Transverse colon (tissue), 4 donors: ENCODE measurements at regions not wholly inside any gene's neighbourhood (a gene's known extent, or its start where the extent isn't known, plus 50 kb on each side); places are given as distances from the start of the nearest gene placed in this dataset.
A peak's percentile ranks its signal among the peaks of the same experiment; 100 is the strongest.

Source experiments
- DNase-seq: peaks from one replicate; pipeline ENCODE4 v3.0.0-alpha.2; 2019
- H3K27ac ChIP-seq, 4 donors: fragments of 200-600 bp; sonication (generic); 2 replicates each; pipeline ENCODE4 v1.5.1; 2016 to 2018; ENCODE audit warnings: inconsistent platforms in 4 of 4
- H3K27me3 ChIP-seq: fragments of 200-600 bp; sonication (generic); 2 replicates; pipeline ENCODE4 v1.5.1; 2017; ENCODE audit warnings: inconsistent platforms
- H3K36me3 ChIP-seq, 4 donors: fragments of 200-600 bp; sonication (generic); 2 replicates each; pipeline ENCODE4 v1.5.1; 2017 to 2019; ENCODE audit warnings: inconsistent platforms in 4 of 4
- H3K4me1 ChIP-seq, 4 donors: fragments of 200-600 bp; sonication (generic); 2 replicates each; pipeline ENCODE4 v1.5.1; 2017 to 2020; ENCODE audit warnings: inconsistent platforms in 4 of 4
- H3K4me3 ChIP-seq, 4 donors: fragments of 200-600 bp; sonication (generic); 1 replicate in 1 of 4; 2 replicates in 3 of 4; pipeline versions ENCODE4 v1.5.1 to v1.6.1; 2017 to 2019; ENCODE audit warnings: inconsistent platforms in 4 of 4
- H3K9me3 ChIP-seq, 2 donors: fragments of 200-600 bp; sonication (generic); 2 replicates each; pipeline ENCODE4 v1.5.1; 2017 to 2019; ENCODE audit warnings: inconsistent platforms in 2 of 2
- CTCF ChIP-seq, 5 experiments: fragments of 200-600 bp in 3 of 5; fragments of 450-650 bp in 2 of 5; sonication (generic) in 3 of 5; IDR thresholded peaks; 1 replicate in 2 of 5; 2 replicates in 3 of 5; pipeline ENCODE4 v1.5.1; 2016 to 2017; ENCODE audit warnings: antibody characterized with exemption in 5 of 5, inconsistent platforms in 3 of 5, mild to moderate bottlenecking in 2 of 5, moderate library complexity in 1 of 5
- EP300 ChIP-seq: sonication (generic); formaldehyde crosslinking; IDR thresholded peaks from one replicate; pipeline ENCODE4 v1.6.1; 2017; ENCODE audit warnings: antibody characterized with exemption, low read depth
- POLR2A ChIP-seq: fragments of 450-650 bp; IDR thresholded peaks from one replicate; pipeline ENCODE4 v1.6.1; 2016; ENCODE audit warnings: antibody characterized with exemption, mild to moderate bottlenecking, moderate library complexity
- POLR2AphosphoS5 ChIP-seq, 3 donors: sonication (generic); formaldehyde crosslinking; IDR thresholded peaks; one replicate each; pipeline ENCODE4 v1.6.1; 2016; ENCODE audit warnings: antibody characterized with exemption in 3 of 3
- WGBS, 2 donors: methylation state at CpG; one replicate each; pipeline ENCODE4 v1.1.5; 2018; ENCODE audit warnings: low coverage in 1 of 2; 5-methylcytosine and 5-hydroxymethylcytosine counted together
- in situ Hi-C, 4 donors: fragments of 200-750 bp; cut with MboI; loops; one replicate each; pipeline versions ENCODE4 v1.15.0 to v1.15.1; 2017; ENCODE audit warnings: low sequenced_read_pairs in 3 of 4, low pct_ligation_motif_present in 1 of 4, low pct_unique_long_range_greater_than_20kb in 1 of 4
- intact Hi-C: fragments of 100-400 bp; cut with DNase I; formaldehyde crosslinking; loops from one replicate; pipeline ENCODE4 v1.15.1; 2023; ENCODE audit warnings: low total_unique reads

DNA sequence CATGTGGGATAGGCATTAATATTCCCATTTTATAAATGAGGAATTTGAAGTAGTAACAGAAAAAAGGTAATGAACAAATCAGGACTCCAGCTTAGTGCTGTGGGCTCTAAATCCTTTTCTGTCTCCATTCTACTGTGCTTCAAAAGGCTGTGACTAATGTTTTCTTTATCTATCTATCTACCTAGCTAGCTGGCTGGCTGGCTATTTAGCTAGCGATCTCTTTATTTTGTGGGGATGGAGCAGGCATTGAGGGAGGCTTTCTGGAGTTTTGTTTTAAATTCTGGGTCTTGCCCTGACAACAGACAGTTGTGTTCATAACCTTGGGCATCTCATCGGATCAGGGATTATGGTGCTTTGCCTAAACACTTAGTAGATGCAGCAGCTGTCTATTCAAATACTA lies 139.2 kb downstream of the SOX4 start:
- Histone ChIP-seq H3K27ac (peak overlapping the region in 1 of 4 donors; percentile 8), H3K36me3 (no peaks in the 10 kb centered on the region), H3K4me3 (no peak overlapping the region), H3K27me3 (no peaks in the 10 kb centered on the region), H3K9me3 (no peaks in the 10 kb centered on the region), H3K4me1 (peaks cover 0 to 14% (median 0%) of the 10 kb centered on the region in 4 donors)
- TF ChIP-seq POLR2AphosphoS5 (IDR thresholded peaks at IDR 0.05): no peak
- TF ChIP-seq POLR2A: no peak
- no peak for TF ChIP-seq CTCF (IDR thresholded peaks at IDR 0.05)
- no peak for TF ChIP-seq EP300
- 75 to 88% methylated on average over 2 of the region's 2 CpGs for WGBS, 2 donors
- no peak for DNase-seq
- intact Hi-C loops (no loop called here), in situ Hi-C loops (no loop called here)

- H3K4me1 ChIP-seq: peaks cover 0 to 19% (median 2%) of the 10 kb centered on the region in 4 donors
Measured at GRCh38 chr6:21733311-21733710, 139.8 kb downstream of the SOX4 start.

DNA sequence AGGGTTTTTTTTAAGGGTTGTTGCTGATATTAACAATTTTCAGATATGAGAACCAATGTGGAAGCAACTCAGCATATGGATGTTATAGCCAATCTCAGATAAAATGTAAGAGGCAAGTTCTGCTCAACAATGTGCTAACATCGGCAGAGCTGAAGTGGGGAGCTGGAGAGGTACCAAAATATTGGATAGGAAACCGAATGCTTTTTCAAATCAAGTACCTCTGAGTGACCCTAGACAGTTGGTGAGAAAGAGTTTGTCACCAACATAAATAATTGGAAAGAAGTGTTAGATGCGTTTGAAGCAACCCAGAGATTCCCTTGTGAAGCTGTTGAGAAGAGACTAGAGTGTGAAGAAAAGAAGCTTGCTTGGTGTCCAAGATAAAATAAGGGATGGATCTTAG lies 140.7 kb downstream of the SOX4 start:
- H3K27ac ChIP-seq: no peak overlapping the region
- WGBS, 2 donors: 71 to 86% methylated on average over 1 to 3 of the region's 3 CpGs
- H3K9me3 ChIP-seq: no peaks in the 10 kb centered on the region
- H3K27me3 ChIP-seq: no peaks in the 10 kb centered on the region
- in situ Hi-C loops (no loop called here), intact Hi-C loops (no loop called here)
- no peak overlapping the region for H3K4me3 ChIP-seq
- no peak for DNase-seq
- TF ChIP-seq POLR2AphosphoS5 (IDR thresholded peaks at IDR 0.05) (no peak), EP300 (no peak), POLR2A (no peak), CTCF (IDR thresholded peaks at IDR 0.05) (no peak)
- H3K36me3 ChIP-seq: no peaks in the 10 kb centered on the region
- peaks cover 0 to 26% (median 7%) of the 10 kb centered on the region in 4 donors for H3K4me1 ChIP-seq

More at GRCh38 chr6:21733311-21733710, 139.8 kb downstream of the SOX4 start:
- no peaks in the 10 kb centered on the region for H3K36me3 ChIP-seq
- H3K27me3 ChIP-seq: no peaks in the 10 kb centered on the region
- intact Hi-C loops (no loop called here), in situ Hi-C loops (no loop called here)
- H3K9me3 ChIP-seq: no peaks in the 10 kb centered on the region
- TF ChIP-seq CTCF (IDR thresholded peaks at IDR 0.05) (no peak), POLR2AphosphoS5 (IDR thresholded peaks at IDR 0.05) (no peak), EP300 (no peak), POLR2A (no peak)
- H3K27ac ChIP-seq: no peak overlapping the region
- WGBS, 2 donors: 83 to 85% methylated on average over 1 of the region's 1 CpG
- H3K4me3 ChIP-seq: no peak overlapping the region
- no peak for DNase-seq

- H3K27ac ChIP-seq: no peak overlapping the region
- WGBS, 2 donors: 49 to 54% methylated on average over 3 to 5 of the region's 5 CpGs
- H3K27me3 ChIP-seq: no peaks in the 10 kb centered on the region
- H3K4me1 ChIP-seq: peaks cover 0 to 45% (median 19%) of the 10 kb centered on the region in 4 donors
- DNase-seq: no peak
- no peak overlapping the region for H3K4me3 ChIP-seq
- no peaks in the 10 kb centered on the region for H3K36me3 ChIP-seq
- TF ChIP-seq POLR2AphosphoS5 (IDR thresholded peaks at IDR 0.05) (no peak), EP300 (no peak), POLR2A (no peak), CTCF (IDR thresholded peaks at IDR 0.05) (no peak)
- intact Hi-C loops: no loop called here
- no peaks in the 10 kb centered on the region for H3K9me3 ChIP-seq
- in situ Hi-C loops: no loop called here
Measured at GRCh38 chr6:21738180-21739094, 144.9 kb downstream of the SOX4 start.
